ENCODE measurements at regions not wholly inside any gene's neighbourhood (a gene's known extent, or its start where the extent isn't known, plus 50 kb on each side); places are given as distances from the start of the nearest gene placed in this dataset.

DNA sequence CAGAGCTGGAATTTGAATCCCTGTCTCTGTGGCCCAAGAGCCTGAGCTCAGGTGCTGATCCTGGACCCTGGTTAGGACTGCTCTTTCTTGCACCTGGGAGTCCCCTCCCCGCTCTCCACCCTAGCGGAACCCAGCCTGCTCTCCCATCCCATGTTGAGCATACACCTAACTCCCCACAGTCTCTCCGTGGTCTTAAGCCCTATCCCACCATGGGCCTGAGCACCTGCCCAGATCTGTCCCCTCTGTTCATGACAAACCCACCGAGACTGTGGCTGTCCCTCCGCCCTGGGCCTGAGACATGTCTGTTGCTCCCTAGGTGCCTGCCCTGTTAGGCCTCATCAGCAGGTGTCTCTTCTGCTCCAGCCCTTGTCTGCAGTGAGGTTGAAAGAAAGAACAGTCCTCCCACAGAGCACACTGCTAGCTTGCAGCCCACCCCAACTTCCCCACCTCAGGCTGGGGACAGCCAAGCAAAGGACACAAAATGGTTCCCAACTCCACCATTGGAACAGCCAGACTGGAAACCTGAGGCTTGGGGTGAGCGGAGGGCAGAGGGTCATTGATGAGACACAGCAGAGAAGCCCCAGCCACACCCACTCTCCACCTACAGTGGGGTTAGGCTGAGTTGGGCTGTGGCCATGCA lies 118.5 kb downstream of the MATN1 start:
- H3K36me3 Mint-ChIP-seq (ENCODE audit: low read depth): no peaks in the 10 kb centered on the region
- H3K27ac Mint-ChIP-seq: no peak overlapping the region
- H3K4me1 Mint-ChIP-seq: no peaks in the 10 kb centered on the region
- H3K27me3 Mint-ChIP-seq (ENCODE audit: low read depth): peaks cover 36% of the 10 kb centered on the region
- H3K4me3 Mint-ChIP-seq: no peak overlapping the region
- no peaks in the 10 kb centered on the region for H3K9me3 Mint-ChIP-seq
- TF ChIP-seq, protein P1, sequence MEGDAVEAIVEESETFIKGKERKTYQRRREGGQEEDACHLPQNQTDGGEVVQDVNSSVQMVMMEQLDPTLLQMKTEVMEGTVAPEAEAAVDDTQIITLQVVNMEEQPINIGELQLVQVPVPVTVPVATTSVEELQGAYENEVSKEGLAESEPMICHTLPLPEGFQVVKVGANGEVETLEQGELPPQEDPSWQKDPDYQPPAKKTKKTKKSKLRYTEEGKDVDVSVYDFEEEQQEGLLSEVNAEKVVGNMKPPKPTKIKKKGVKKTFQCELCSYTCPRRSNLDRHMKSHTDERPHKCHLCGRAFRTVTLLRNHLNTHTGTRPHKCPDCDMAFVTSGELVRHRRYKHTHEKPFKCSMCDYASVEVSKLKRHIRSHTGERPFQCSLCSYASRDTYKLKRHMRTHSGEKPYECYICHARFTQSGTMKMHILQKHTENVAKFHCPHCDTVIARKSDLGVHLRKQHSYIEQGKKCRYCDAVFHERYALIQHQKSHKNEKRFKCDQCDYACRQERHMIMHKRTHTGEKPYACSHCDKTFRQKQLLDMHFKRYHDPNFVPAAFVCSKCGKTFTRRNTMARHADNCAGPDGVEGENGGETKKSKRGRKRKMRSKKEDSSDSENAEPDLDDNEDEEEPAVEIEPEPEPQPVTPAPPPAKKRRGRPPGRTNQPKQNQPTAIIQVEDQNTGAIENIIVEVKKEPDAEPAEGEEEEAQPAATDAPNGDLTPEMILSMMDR (IDR thresholded peaks at IDR 0.05; ENCODE audit: unreplicated experiment in 3 of 3): no peak

DNA sequence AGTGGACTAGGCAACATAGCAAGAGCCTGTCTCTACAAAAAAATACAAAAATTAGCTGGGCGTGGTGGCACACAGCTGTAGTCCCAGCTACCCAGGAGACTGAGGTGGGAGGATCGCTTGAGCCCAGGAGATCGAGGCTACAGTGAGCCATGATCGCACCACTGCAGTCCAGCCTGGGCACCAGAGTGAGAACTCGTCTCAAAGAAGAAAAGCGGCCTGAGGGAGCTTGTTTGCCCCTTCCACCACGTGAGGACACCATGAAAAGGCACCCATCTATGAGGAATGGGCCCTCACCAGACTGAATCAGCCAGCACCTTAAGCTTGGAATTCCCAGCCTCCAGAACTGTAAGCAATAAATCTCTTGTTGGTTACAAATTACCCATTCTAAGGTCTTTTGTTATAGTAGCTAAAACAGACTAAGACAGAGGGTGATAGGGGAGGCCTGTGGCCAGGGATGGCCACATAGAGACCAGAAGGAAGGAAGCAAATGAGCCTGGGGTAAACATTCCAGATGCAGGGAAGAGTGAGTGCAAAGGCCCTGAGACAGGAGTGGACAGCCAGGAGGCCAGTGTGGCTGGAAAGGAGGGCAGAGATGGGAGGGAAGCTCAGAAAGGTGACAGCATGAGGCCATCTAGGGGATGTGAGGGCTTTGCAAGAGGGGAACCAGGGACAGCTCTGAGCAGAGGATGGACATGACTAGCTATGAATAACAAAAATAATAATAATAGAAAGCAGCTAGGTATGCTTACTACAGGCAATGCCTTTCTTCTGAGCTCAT lies 120.1 kb downstream of the MATN1 start:
- Mint-ChIP-seq H3K9me3 (no peaks in the 10 kb centered on the region), H3K4me3 (no peak overlapping the region), H3K4me1 (no peaks in the 10 kb centered on the region), H3K27me3 (ENCODE audit: low read depth) (peaks cover 26% of the 10 kb centered on the region), H3K36me3 (ENCODE audit: low read depth) (no peaks in the 10 kb centered on the region), H3K27ac (no peak overlapping the region)
- TF ChIP-seq, protein P1 (IDR thresholded peaks at IDR 0.05; ENCODE audit: unreplicated experiment in 3 of 3): no peak

DNA sequence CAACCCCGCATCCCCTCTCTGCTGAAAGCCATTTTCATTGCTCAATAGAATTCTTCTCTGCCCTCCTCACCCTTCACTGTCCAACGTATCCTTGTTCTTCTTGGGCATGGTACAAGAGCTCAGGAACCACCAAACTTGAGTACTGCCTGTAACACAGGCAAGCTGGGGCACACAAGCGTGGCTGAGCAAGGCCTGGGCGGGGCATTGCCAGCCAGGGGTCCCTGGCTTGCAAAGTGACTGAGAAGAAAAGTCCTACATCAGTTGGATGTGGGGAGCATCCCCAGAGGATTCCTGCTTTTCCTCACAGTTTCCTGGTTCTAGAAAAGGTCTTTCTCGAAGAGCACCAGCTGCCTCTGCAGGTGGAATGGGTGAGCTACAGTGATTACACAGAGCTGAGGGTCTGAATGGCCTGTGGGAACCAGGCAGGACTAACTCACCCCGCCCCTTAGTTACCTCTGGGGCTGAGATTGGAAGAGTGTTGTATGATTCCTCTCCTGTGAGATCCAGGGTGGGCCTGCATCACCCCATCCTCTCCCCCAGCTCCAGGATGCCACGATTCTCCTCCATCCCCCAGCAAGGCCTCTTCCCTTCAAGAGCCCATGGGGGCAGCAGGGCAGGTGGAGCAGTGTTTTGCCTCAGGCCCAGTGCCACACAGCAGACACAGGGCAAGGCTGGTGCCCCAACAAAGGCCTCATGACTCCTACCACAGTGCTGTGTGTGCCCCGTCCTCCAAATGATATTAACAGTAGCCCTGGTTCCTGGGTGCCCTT lies 121.9 kb downstream of the MATN1 start:
- TF ChIP-seq, protein P1 (IDR thresholded peaks at IDR 0.05; ENCODE audit: unreplicated experiment in 3 of 3): no peak
- H3K36me3 Mint-ChIP-seq (ENCODE audit: low read depth): no peaks in the 10 kb centered on the region
- H3K27me3 Mint-ChIP-seq (ENCODE audit: low read depth): peaks cover 26% of the 10 kb centered on the region
- H3K27ac Mint-ChIP-seq: no peak overlapping the region
- H3K4me1 Mint-ChIP-seq: no peaks in the 10 kb centered on the region
- no peaks in the 10 kb centered on the region for H3K9me3 Mint-ChIP-seq
- no peak overlapping the region for H3K4me3 Mint-ChIP-seq

DNA sequence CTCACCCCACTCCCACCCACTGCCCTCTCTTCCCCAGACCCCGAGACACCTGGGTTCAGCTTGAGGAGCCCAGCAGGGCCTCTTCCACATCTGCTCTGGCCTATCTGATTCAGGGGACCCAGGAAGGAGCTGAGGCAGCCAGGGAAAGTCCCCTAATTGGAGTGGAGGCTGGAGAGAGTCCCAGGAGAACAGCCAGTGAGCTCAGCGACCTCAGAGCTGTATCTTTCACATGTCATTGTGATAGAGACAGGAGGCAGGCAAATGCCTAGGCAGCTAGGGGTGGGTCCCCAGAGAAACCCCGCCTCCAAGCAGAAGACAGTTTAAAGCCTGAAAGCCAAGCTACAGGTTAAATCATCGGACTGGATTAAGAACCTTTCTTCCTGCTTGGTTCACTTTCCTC lies 122.7 kb downstream of the MATN1 start:
- no peaks in the 10 kb centered on the region for H3K36me3 Mint-ChIP-seq (ENCODE audit: low read depth)

DNA sequence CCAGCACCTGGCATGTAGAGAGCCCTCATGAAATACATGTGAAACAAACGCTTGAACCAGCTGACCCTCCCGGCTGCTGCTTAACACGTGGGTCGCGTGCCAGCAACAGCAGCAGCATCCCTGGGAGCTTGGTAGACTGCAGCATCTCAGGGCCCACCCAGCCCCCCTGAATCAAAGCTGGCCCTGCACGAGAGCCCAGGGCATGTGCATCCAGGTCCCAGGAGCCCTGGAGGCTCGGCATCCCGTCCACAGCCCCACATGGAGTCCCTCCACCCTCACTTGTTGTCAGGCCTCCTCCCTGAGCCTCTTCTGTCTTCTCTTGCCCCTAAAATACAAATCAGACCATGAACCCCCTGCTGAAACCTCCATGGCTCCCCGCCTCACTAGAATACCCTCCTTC lies 123.1 kb downstream of the MATN1 start:
- Mint-ChIP-seq H3K4me1 (no peaks in the 10 kb centered on the region), H3K4me3 (no peak overlapping the region), H3K36me3 (ENCODE audit: low read depth) (no peaks in the 10 kb centered on the region), H3K9me3 (no peaks in the 10 kb centered on the region), H3K27ac (no peak overlapping the region), H3K27me3 (ENCODE audit: low read depth) (peaks cover 28% of the 10 kb centered on the region)
- TF ChIP-seq, protein P1 (IDR thresholded peaks at IDR 0.05; ENCODE audit: unreplicated experiment in 3 of 3): no peak

More for the DNA sequence above, 122.7 kb downstream of the MATN1 start:
- TF ChIP-seq, protein P1 (IDR thresholded peaks at IDR 0.05; ENCODE audit: unreplicated experiment in 3 of 3): no peak
- Mint-ChIP-seq H3K9me3 (no peaks in the 10 kb centered on the region), H3K4me1 (no peaks in the 10 kb centered on the region), H3K4me3 (no peak overlapping the region), H3K27ac (no peak overlapping the region), H3K27me3 (ENCODE audit: low read depth) (peaks cover 28% of the 10 kb centered on the region)
